GM12873 (cell line): ENCODE measurements at regions not wholly inside any gene's neighbourhood (a gene's known extent, or its start where the extent isn't known, plus 50 kb on each side); places are given as distances from the start of the nearest gene placed in this dataset.

Experiments
- CTCF ChIP-seq: IDR thresholded peaks from 2 replicates; pipeline ENCODE4 v1.5.1; 2012; ENCODE audit warnings: low read depth, mild to moderate bottlenecking, moderate library complexity, low read length, control low read depth; ENCODE audit not compliant: insufficient read depth; ENCODE audit errors: missing control alignments

DNA sequence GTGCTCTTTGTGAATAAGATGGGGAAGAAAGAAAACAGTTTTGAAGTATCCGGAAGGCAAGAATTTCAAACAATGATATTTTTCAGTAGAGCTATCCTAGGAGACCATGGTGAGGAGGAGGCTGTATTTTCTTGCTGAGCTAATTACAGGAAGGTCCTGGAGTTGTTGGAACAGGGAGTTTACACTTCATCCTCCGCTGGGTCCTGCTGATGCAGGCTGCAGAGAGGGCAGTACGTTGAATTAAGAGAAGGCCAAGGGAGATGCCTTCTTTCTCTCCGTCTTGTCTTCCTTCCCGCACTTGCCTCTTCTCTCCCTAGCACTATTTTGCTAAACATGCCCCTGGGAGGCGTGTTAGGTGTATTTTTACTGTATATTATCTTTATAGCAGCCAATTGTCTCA, 60.0 kb upstream of the EDAR start:
- TF ChIP-seq CTCF, result no peak

- TF ChIP-seq CTCF, result no peak
These were observed 59.1 kb upstream of the EDAR start for GRCh38 chr2:109048163-109048562.

- no peak for TF ChIP-seq CTCF
These were observed 58.0 kb upstream of the EDAR start for GRCh38 chr2:109046925-109047508.

GRCh38 chr2:109045505-109045904, 56.5 kb upstream of the EDAR start:
- TF ChIP-seq CTCF, result no peak

- no peak for TF ChIP-seq CTCF
These were observed 50.0 kb upstream of the EDAR start for GRCh38 chr2:109038992-109039391.
